WTC11 (cell line): ENCODE measurements at regions not wholly inside any gene's neighbourhood (a gene's known extent, or its start where the extent isn't known, plus 50 kb on each side); places are given as distances from the start of the nearest gene placed in this dataset.

Source experiments
- ATAC-seq: fragments of 200-7000 bp; cut with Tn5 transposase; 2 replicates; pipeline ENCODE4 v1.10.0; 2021; ENCODE audit warnings: mild to moderate bottlenecking, moderate library complexity
- CTCF ChIA-PET: fragments of 300-600 bp; sonication (Branson Sonifier 250); formaldehyde crosslinking; loops from one replicate; lab custom pipeline; 2021; ENCODE audit warnings: antibody characterized with exemption; lab: Charles Lee
- POLR2A ChIA-PET: fragments of 350-600 bp; sonication (Branson Sonifier 250); formaldehyde crosslinking; loops from one replicate; lab custom pipeline; 2021; ENCODE audit warnings: antibody characterized with exemption; lab: Charles Lee
- DNase-seq: peaks from one replicate; pipeline ENCODE4 v3.0.0; 2021; ENCODE audit warnings: low spot score
- H3K27ac Mint-ChIP-seq: 2 replicates; pipeline ENCODE4 v1.8.0; 2021; ENCODE audit warnings: mixed read lengths
- H3K27me3 Mint-ChIP-seq: 2 replicates; pipeline ENCODE4 v1.8.0; 2021; ENCODE audit warnings: low read depth, mild to moderate bottlenecking, moderate library complexity, mixed read lengths
- H3K36me3 Mint-ChIP-seq: 2 replicates; pipeline ENCODE4 v1.8.0; 2021; ENCODE audit warnings: mixed read lengths
- H3K4me1 Mint-ChIP-seq: 2 replicates; pipeline ENCODE4 v1.8.0; 2022; ENCODE audit warnings: mixed read lengths
- H3K4me3 Mint-ChIP-seq: 2 replicates; pipeline ENCODE4 v1.8.0; 2021; ENCODE audit warnings: mild to moderate bottlenecking, moderate library complexity, mixed read lengths
- H3K9me3 Mint-ChIP-seq: 2 replicates; pipeline ENCODE4 v1.8.0; 2021; ENCODE audit warnings: mixed read lengths
- AFF4 ChIP-seq: sonication (generic); formaldehyde crosslinking; IDR thresholded peaks from 2 replicates; pipeline ENCODE4 v1.8.1; 2023; ENCODE audit warnings: mild to moderate bottlenecking, missing genetic modification reagents, borderline replicate concordance
- ATF1 ChIP-seq: sonication (generic); formaldehyde crosslinking; IDR thresholded peaks from 2 replicates; pipeline ENCODE4 v1.8.1; 2023; ENCODE audit warnings: mild to moderate bottlenecking, moderate library complexity, missing genetic modification reagents
- CTCF ChIP-seq: fragments of 200-600 bp; IDR thresholded peaks from 2 replicates; pipeline ENCODE4 v1.8.0; 2022; ENCODE audit warnings: antibody characterized with exemption
- E2F1 ChIP-seq: sonication (generic); formaldehyde crosslinking; IDR thresholded peaks from 2 replicates; pipeline ENCODE4 v1.8.0; 2022; ENCODE audit warnings: mild to moderate bottlenecking, missing genetic modification reagents
- E2F4 ChIP-seq: sonication (generic); formaldehyde crosslinking; IDR thresholded peaks from 2 replicates; pipeline ENCODE4 v1.8.1; 2022; ENCODE audit warnings: low read depth, mild to moderate bottlenecking, moderate library complexity, missing genetic modification reagents, borderline replicate concordance
- EMX1 ChIP-seq: fragments of 250-450 bp; sonication (Bioruptor Pico); IDR thresholded peaks from 2 replicates; pipeline ENCODE4 v1.8.0; 2021; ENCODE audit warnings: mild to moderate bottlenecking
- GRHL2 ChIP-seq: fragments of 250-450 bp; sonication (Bioruptor Pico); IDR thresholded peaks from 2 replicates; pipeline ENCODE4 v1.8.0; 2022; ENCODE audit warnings: mild to moderate bottlenecking, moderate library complexity; ENCODE audit not compliant: insufficient replicate concordance, severe bottlenecking
- JUN ChIP-seq: sonication (generic); formaldehyde crosslinking; IDR thresholded peaks from 2 replicates; pipeline ENCODE4 v1.8.0; 2023; ENCODE audit warnings: mild to moderate bottlenecking, missing genetic modification reagents
- MAX ChIP-seq: sonication (generic); formaldehyde crosslinking; IDR thresholded peaks from 2 replicates; pipeline ENCODE4 v1.8.0; 2022; ENCODE audit warnings: mild to moderate bottlenecking, missing genetic modification reagents
- MXD4 ChIP-seq: fragments of 250-450 bp; sonication (Bioruptor Pico); IDR thresholded peaks from 2 replicates; pipeline ENCODE4 v1.8.0; 2021; ENCODE audit warnings: mild to moderate bottlenecking, moderate library complexity, borderline replicate concordance
- NR1H2 ChIP-seq: sonication (generic); formaldehyde crosslinking; IDR thresholded peaks from 2 replicates; pipeline ENCODE4 v1.9.0; 2021; ENCODE audit warnings: mild to moderate bottlenecking, moderate library complexity, missing genetic modification reagents
- PREB ChIP-seq: sonication (generic); formaldehyde crosslinking; IDR thresholded peaks from 2 replicates; pipeline ENCODE4 v1.8.1; 2022; ENCODE audit warnings: mild to moderate bottlenecking, missing genetic modification reagents, moderate library complexity, borderline replicate concordance
- PRRX2 ChIP-seq: fragments of 250-450 bp; sonication (Bioruptor Pico); IDR thresholded peaks from 2 replicates; pipeline ENCODE4 v1.8.0; 2021; ENCODE audit warnings: mild to moderate bottlenecking
- RORB ChIP-seq: fragments of 250-450 bp; sonication (Bioruptor Pico); IDR thresholded peaks from 2 replicates; pipeline ENCODE4 v1.9.0; 2021; ENCODE audit warnings: mild to moderate bottlenecking
- SMAD3 ChIP-seq: sonication (generic); formaldehyde crosslinking; IDR thresholded peaks from 2 replicates; pipeline ENCODE4 v1.8.0; 2022; ENCODE audit warnings: missing genetic modification reagents, mild to moderate bottlenecking, borderline replicate concordance
- TEAD1 ChIP-seq: sonication (generic); formaldehyde crosslinking; IDR thresholded peaks from 2 replicates; pipeline ENCODE4 v1.8.0; 2022; ENCODE audit warnings: mild to moderate bottlenecking, missing genetic modification reagents
- TP53 ChIP-seq: sonication (generic); formaldehyde crosslinking; IDR thresholded peaks from 2 replicates; pipeline ENCODE4 v1.8.1; 2023; ENCODE audit warnings: mild to moderate bottlenecking, missing genetic modification reagents
- ZNF219 ChIP-seq: sonication (generic); formaldehyde crosslinking; IDR thresholded peaks from 2 replicates; pipeline ENCODE4 v1.8.0; 2023; ENCODE audit warnings: missing genetic modification reagents, mild to moderate bottlenecking, borderline replicate concordance
- ZNF317 ChIP-seq: sonication (generic); formaldehyde crosslinking; IDR thresholded peaks from 2 replicates; pipeline ENCODE4 v1.8.1; 2023; ENCODE audit warnings: low read depth, mild to moderate bottlenecking, moderate library complexity, missing genetic modification reagents, borderline replicate concordance
- ZNF425 ChIP-seq: fragments of 250-450 bp; sonication (Bioruptor Pico); conservative IDR thresholded peaks from 2 replicates; pipeline ENCODE4 v1.9.0; 2021; ENCODE audit warnings: mild to moderate bottlenecking
- ZNF671 ChIP-seq: fragments of 250-450 bp; sonication (Bioruptor Pico); IDR thresholded peaks from 2 replicates; pipeline ENCODE4 v1.8.0; 2021; ENCODE audit warnings: mild to moderate bottlenecking

- POLR2A ChIA-PET: no interaction called here
- peaks cover 2% of the 10 kb centered on the region; the same call in 1 of the 2 replicates for H3K4me1 Mint-ChIP-seq
- TF ChIP-seq ZNF317 (CRISPR knock-in tag): no peak
- no peak for TF ChIP-seq AFF4 (CRISPR knock-in tag)
- no peak for TF ChIP-seq CTCF
- TF ChIP-seq ATF1 (CRISPR knock-in tag): no peak
- TF ChIP-seq E2F4: no peak
- no peak for TF ChIP-seq MXD4 (CRISPR knock-in tag)
- no peak for TF ChIP-seq E2F1 (CRISPR knock-in tag)
- TF ChIP-seq PRRX2 (CRISPR knock-in tag): no peak
- no peak for TF ChIP-seq TP53 (CRISPR knock-in tag)
- no peak for TF ChIP-seq ZNF219
- no peak for TF ChIP-seq SMAD3 (CRISPR knock-in tag)
- no peak for TF ChIP-seq PREB (CRISPR knock-in tag)
- no peak for TF ChIP-seq ZNF671 (CRISPR knock-in tag)
- TF ChIP-seq RORB: no peak
- TF ChIP-seq JUN (CRISPR knock-in tag): no peak
- TF ChIP-seq GRHL2 (CRISPR knock-in tag): no peak
- no peak for TF ChIP-seq EMX1
- no peak for TF ChIP-seq TEAD1
- TF ChIP-seq, all 79 proteins: peak for 0
- H3K4me3 Mint-ChIP-seq: no peak overlapping the region
- ATAC-seq (no peak), DNase-seq (no peak)
- no peaks in the 10 kb centered on the region for H3K36me3 Mint-ChIP-seq
- CTCF ChIA-PET: no interaction called here
- H3K27ac Mint-ChIP-seq: no peak overlapping the region
- peaks cover 13% of the 10 kb centered on the region for H3K9me3 Mint-ChIP-seq
- H3K27me3 Mint-ChIP-seq: no peaks in the 10 kb centered on the region
Measured at GRCh38 chr7:24075426-24075810, 208.6 kb upstream of the NPY start.

- H3K9me3 Mint-ChIP-seq: peaks cover 71% of the 10 kb centered on the region
- no peaks in the 10 kb centered on the region; the same call in 1 of the 2 replicates for H3K27me3 Mint-ChIP-seq
- DNase-seq (no peak), ATAC-seq (no peak)
- H3K36me3 Mint-ChIP-seq: peaks cover 18% of the 10 kb centered on the region
- H3K4me1 Mint-ChIP-seq: no peaks in the 10 kb centered on the region
- CTCF ChIA-PET: no interaction called here
- H3K4me3 Mint-ChIP-seq: no peak overlapping the region
- POLR2A ChIA-PET: no interaction called here
- H3K27ac Mint-ChIP-seq: no peak overlapping the region
- no peak for TF ChIP-seq AFF4 (CRISPR knock-in tag)
- TF ChIP-seq SMAD3 (CRISPR knock-in tag): no peak
- TF ChIP-seq ZNF425: no peak
- TF ChIP-seq NR1H2 (CRISPR knock-in tag): no peak
- no peak for TF ChIP-seq MAX (CRISPR knock-in tag)
Measured at GRCh38 chr7:24082826-24083225, 201.2 kb upstream of the NPY start.
